Adrenal gland (tissue), 5 donors: ENCODE measurements at regions not wholly inside any gene's neighbourhood (a gene's known extent, or its start where the extent isn't known, plus 50 kb on each side); places are given as distances from the start of the nearest gene placed in this dataset.

Experiments used
- CTCF ChIP-seq, 6 experiments: fragments of 450-650 bp in 4 of 6; fragments of 200-600 bp in 2 of 6; sonication (generic) in 1 of 6; IDR thresholded peaks; 1 replicate in 5 of 6; 2 replicates in 1 of 6; pipeline versions ENCODE4 v1.5.1 to v1.8.0; 2016 to 2021; ENCODE audit warnings: antibody characterized with exemption in 6 of 6, mild to moderate bottlenecking in 2 of 6, moderate library complexity in 1 of 6
- POLR2A ChIP-seq, 2 donors: fragments of 450-650 bp; IDR thresholded peaks; one replicate each; pipeline ENCODE4 v1.6.1; 2017; ENCODE audit warnings: antibody characterized with exemption in 2 of 2, mild to moderate bottlenecking in 2 of 2, moderate library complexity in 1 of 2
- donor health status: DM: no; HTN: no; CAD: no.

DNA sequence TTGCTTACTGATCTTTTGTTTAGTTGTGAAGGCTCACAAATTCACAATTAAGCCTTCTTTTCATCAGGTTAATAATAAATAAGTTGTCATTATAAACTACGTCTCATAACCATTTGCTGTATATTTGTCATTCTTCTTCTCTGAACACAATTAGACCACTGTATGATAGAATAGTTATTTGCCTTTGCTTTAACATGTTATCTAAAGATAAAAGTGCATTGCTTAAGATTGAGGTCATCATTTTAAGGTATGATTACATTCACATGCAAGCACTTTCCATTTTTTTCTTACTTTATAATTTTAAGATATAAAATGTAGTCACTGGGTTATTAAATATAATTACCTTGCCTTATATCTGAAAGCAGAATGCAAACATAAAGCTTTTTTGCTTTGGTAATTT lies 80.1 kb upstream of the GLS start:
- TF ChIP-seq POLR2A (IDR thresholded peaks at IDR 0.05) (no peak), CTCF (IDR thresholded peaks at IDR 0.05) (no peak)
